HG02798 (cell line): ENCODE measurements at regions not wholly inside any gene's neighbourhood (a gene's known extent, or its start where the extent isn't known, plus 50 kb on each side); places are given as distances from the start of the nearest gene placed in this dataset.

Experiments
- ATAC-seq: cut with Tn5 transposase; IDR thresholded peaks from one replicate; pipeline ENCODE4 v1.9.1; 2021; ENCODE audit warnings: mild to moderate bottlenecking; ENCODE audit not compliant: unreplicated experiment, poor library complexity

GRCh38 chr7:131110297-131111080 lies 217.2 kb upstream of the MKLN1 start:
- no peak for ATAC-seq

- no peak for ATAC-seq
These were observed 216.5 kb upstream of the MKLN1 start for GRCh38 chr7:131111081-131111576.

- no peak for ATAC-seq
These were observed 215.9 kb upstream of the MKLN1 start for GRCh38 chr7:131111792-131112191.

- no peak for ATAC-seq
These were observed 215.2 kb upstream of the MKLN1 start for GRCh38 chr7:131112431-131112830.

- no peak for ATAC-seq
These were observed 212.3 kb upstream of the MKLN1 start for GRCh38 chr7:131115340-131115739.

GRCh38 chr7:131117439-131117838 lies 210.2 kb upstream of the MKLN1 start:
- no peak for ATAC-seq

GRCh38 chr7:131119381-131119780 lies 208.3 kb upstream of the MKLN1 start:
- ATAC-seq: no peak

GRCh38 chr7:131122394-131122793 lies 205.3 kb upstream of the MKLN1 start:
- ATAC-seq: no peak

GRCh38 chr7:131124001-131124629 lies 203.6 kb upstream of the MKLN1 start:
- peak; percentile 94 for ATAC-seq

- no peak for ATAC-seq
These were observed 202.8 kb upstream of the MKLN1 start for GRCh38 chr7:131124867-131125266.

- no peak for ATAC-seq
These were observed 197.4 kb upstream of the MKLN1 start for GRCh38 chr7:131130324-131130723.

GRCh38 chr7:131131012-131131745 lies 196.5 kb upstream of the MKLN1 start:
- no peak for ATAC-seq

GRCh38 chr7:131131746-131132431 lies 195.8 kb upstream of the MKLN1 start:
- ATAC-seq: no peak

- ATAC-seq: no peak
These were observed 188.2 kb upstream of the MKLN1 start for GRCh38 chr7:131139462-131139861.

- no peak for ATAC-seq
These were observed 186.2 kb upstream of the MKLN1 start for GRCh38 chr7:131141443-131141967.

- no peak for ATAC-seq
These were observed 183.8 kb upstream of the MKLN1 start for GRCh38 chr7:131143869-131144268.

GRCh38 chr7:131145026-131145425 lies 182.7 kb upstream of the MKLN1 start:
- no peak for ATAC-seq

- no peak for ATAC-seq
These were observed 181.9 kb upstream of the MKLN1 start for GRCh38 chr7:131145770-131146169.

GRCh38 chr7:131147604-131148003 lies 180.1 kb upstream of the MKLN1 start:
- ATAC-seq: no peak

GRCh38 chr7:131148258-131148657 lies 179.4 kb upstream of the MKLN1 start:
- no peak for ATAC-seq
